Body of pancreas (tissue), 4 donors: ENCODE measurements at regions not wholly inside any gene's neighbourhood (a gene's known extent, or its start where the extent isn't known, plus 50 kb on each side); places are given as distances from the start of the nearest gene placed in this dataset.

Experiments
- ATAC-seq: fragments of 150-250 bp; one replicate; pipeline ENCODE4 v1.9.1; 2016
- DNase-seq, 4 donors: peaks; one replicate each; pipeline ENCODE4 v3.0.0-alpha.2; 2019
- H3K27ac ChIP-seq, 4 donors: fragments of 200-600 bp; sonication (generic); 1 replicate in 3 of 4; 2 replicates in 1 of 4; pipeline versions ENCODE4 v1.5.1 to v1.6.1; 2016 to 2019; ENCODE audit warnings: mild to moderate bottlenecking in 1 of 4, mixed read lengths in 1 of 4, moderate library complexity in 1 of 4
- H3K27me3 ChIP-seq, 2 donors: fragments of 200-600 bp; sonication (generic); one replicate each; pipeline ENCODE4 v1.6.0; 2016; ENCODE audit warnings: mild to moderate bottlenecking in 1 of 2
- H3K36me3 ChIP-seq, 2 donors: fragments of 200-600 bp; sonication (generic); replicated peaks in 1 of 2; 2 replicates each; pipeline ENCODE4 v1.5.1; 2016; ENCODE audit warnings: low read depth in 2 of 2; ENCODE audit not compliant: insufficient read depth in 1 of 2
- H3K4me1 ChIP-seq: fragments of 200-600 bp; sonication (generic); one replicate; pipeline ENCODE4 v1.6.0; 2016
- H3K4me3 ChIP-seq, 2 donors: fragments of 200-600 bp; sonication (generic); 1 replicate in 1 of 2; 2 replicates in 1 of 2; pipeline ENCODE4 v1.5.1; 2016 to 2019
- H3K9me3 ChIP-seq, 3 donors: fragments of 200-600 bp; sonication (generic); 1 replicate in 2 of 3; 2 replicates in 1 of 3; pipeline ENCODE4 v1.5.1; 2016
- CTCF ChIP-seq, 7 experiments: fragments of 450-650 bp in 4 of 7; fragments of 200-600 bp in 3 of 7; sonication (generic) in 3 of 7; IDR thresholded peaks; one replicate each; pipeline ENCODE4 v1.5.1; 2016 to 2019; ENCODE audit warnings: antibody characterized with exemption in 7 of 7
- POLR2A ChIP-seq, 3 donors: fragments of 450-650 bp; IDR thresholded peaks; one replicate each; pipeline ENCODE4 v1.6.1; 2016; ENCODE audit warnings: antibody characterized with exemption in 3 of 3, mild to moderate bottlenecking in 2 of 3
- WGBS, 2 donors: methylation state at CpG; one replicate each; pipeline ENCODE4 v1.1.5; 2017; 5-methylcytosine and 5-hydroxymethylcytosine counted together
- intact Hi-C: fragments of 100-400 bp; cut with DNase I; formaldehyde crosslinking; loops from one replicate; pipeline ENCODE4 v1.15.1; 2023

- no peak overlapping the region for H3K4me3 ChIP-seq
- no peaks in the 10 kb centered on the region for H3K4me1 ChIP-seq
- 51 to 61% methylated on average over 2 of the region's 2 CpGs for WGBS, 2 donors
- TF ChIP-seq CTCF (IDR thresholded peaks at IDR 0.05) (no peak), POLR2A (IDR thresholded peaks at IDR 0.05) (no peak)
- H3K36me3 ChIP-seq, result no peaks in the 10 kb centered on the region
- H3K9me3 ChIP-seq, result no peaks in the 10 kb centered on the region
- peaks cover 0 to 8% of the 10 kb centered on the region in 2 donors for H3K27me3 ChIP-seq
- intact Hi-C loops, result no loop called here
- DNase-seq (no peak), ATAC-seq (no peak)
- H3K27ac ChIP-seq, result no peak overlapping the region
These were observed 349.3 kb upstream of the PLXNA2 start for GRCh38 chr1:208593306-208594006.

- ATAC-seq, result no peak
- no peaks in the 10 kb centered on the region for H3K9me3 ChIP-seq
These were observed 351.1 kb upstream of the PLXNA2 start for GRCh38 chr1:208595236-208595635.

DNA sequence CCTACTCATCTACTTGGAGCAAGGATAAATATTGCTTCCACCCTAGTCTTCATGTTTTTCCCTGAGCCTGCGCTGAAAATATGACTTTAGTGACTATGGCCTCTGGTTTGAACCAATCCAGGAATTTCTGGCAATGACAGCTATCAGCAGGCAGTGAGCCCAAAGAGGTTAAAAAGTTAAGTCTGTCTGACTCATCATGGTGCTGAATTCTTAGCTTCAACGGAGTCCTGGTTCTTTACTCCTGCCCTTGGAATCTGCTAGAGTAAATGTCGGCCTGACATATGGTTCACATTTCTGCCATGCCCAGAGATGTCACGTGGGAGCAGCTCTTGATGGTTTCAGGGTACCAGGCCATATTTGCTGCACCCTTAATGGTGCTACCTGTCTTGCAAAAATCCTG is 351.6 kb upstream of the PLXNA2 start:
- Histone ChIP-seq H3K27me3 (peaks cover 0 to 8% of the 10 kb centered on the region in 2 donors), H3K9me3 (no peaks in the 10 kb centered on the region), H3K4me3 (no peak overlapping the region), H3K27ac (no peak overlapping the region), H3K4me1 (no peaks in the 10 kb centered on the region), H3K36me3 (no peaks in the 10 kb centered on the region)
- no peak for DNase-seq
- intact Hi-C loops, result no loop called here
- WGBS, 2 donors, result 63 to 75% methylated on average over 4 of the region's 4 CpGs
- TF ChIP-seq CTCF (IDR thresholded peaks at IDR 0.05) (no peak), POLR2A (IDR thresholded peaks at IDR 0.05) (no peak)
- no peak for ATAC-seq

More at GRCh38 chr1:208595236-208595635, 351.1 kb upstream of the PLXNA2 start:
- H3K27me3 ChIP-seq, result peaks cover 0 to 8% of the 10 kb centered on the region in 2 donors
- no peak for DNase-seq
- H3K4me1 ChIP-seq, result no peaks in the 10 kb centered on the region
- WGBS, 2 donors, result 47 to 58% methylated on average over 3 of the region's 3 CpGs
- no peaks in the 10 kb centered on the region for H3K36me3 ChIP-seq
- no peak for TF ChIP-seq POLR2A (IDR thresholded peaks at IDR 0.05)
- no peak for TF ChIP-seq CTCF (IDR thresholded peaks at IDR 0.05)
- no peak overlapping the region for H3K4me3 ChIP-seq
- intact Hi-C loops, result no loop called here
- H3K27ac ChIP-seq, result no peak overlapping the region

DNA sequence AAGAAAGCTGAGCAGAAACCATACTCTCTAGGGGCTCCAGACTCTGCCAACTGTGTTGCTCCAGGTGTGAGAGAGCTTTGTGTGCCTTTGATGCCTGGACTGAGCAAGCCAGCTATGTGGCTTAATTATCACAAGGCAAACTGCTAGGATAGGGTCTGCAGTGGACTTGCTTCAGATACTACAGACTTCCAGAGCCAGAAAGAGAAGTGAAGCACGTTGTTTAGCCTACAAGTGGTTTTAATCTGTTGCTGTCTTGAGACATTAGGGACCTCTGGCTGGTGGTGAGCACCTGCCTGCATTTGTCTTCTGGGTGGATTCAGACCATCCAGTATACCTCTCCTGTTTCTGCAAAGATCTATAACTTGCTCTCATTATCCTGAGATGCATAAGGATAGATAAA is 353.4 kb upstream of the PLXNA2 start:
- intact Hi-C loops, result no loop called here
- WGBS, 2 donors, result 30 to 31% methylated on average over 1 of the region's 1 CpG
- H3K27me3 ChIP-seq, result peaks cover 0 to 3% of the 10 kb centered on the region in 2 donors
- H3K9me3 ChIP-seq, result no peaks in the 10 kb centered on the region
- no peaks in the 10 kb centered on the region for H3K36me3 ChIP-seq
- ATAC-seq (no peak), DNase-seq (no peak)
- H3K4me3 ChIP-seq, result no peak overlapping the region
- no peak overlapping the region for H3K27ac ChIP-seq
- H3K4me1 ChIP-seq, result no peaks in the 10 kb centered on the region
- TF ChIP-seq CTCF (IDR thresholded peaks at IDR 0.05), result no peak
- TF ChIP-seq POLR2A (IDR thresholded peaks at IDR 0.05), result no peak

DNA sequence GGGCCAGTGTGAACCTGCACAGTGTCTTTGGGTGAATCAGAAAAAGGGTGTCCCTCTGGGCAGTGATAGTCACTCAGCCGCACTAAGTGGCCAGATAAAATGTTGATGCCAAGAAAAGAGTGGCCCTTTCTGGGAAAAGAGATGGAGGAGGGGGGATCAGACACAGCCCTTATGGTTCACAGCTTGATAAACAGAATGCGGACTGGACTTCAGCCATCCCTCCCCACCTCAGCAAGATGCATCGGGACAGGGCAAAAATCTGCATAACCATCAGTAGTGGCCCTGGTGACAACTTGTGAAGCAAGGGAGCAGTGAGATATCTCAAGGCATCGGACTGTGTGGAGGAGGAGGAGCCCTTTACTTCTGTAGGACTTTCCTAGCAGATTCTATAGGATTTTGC is 353.8 kb upstream of the PLXNA2 start:
- DNase-seq (no peak), ATAC-seq (no peak)
- Histone ChIP-seq H3K27me3 (no peaks in the 10 kb centered on the region), H3K4me3 (no peak overlapping the region), H3K4me1 (no peaks in the 10 kb centered on the region), H3K9me3 (no peaks in the 10 kb centered on the region), H3K36me3 (no peaks in the 10 kb centered on the region), H3K27ac (no peak overlapping the region)
- TF ChIP-seq POLR2A (IDR thresholded peaks at IDR 0.05) (no peak), CTCF (IDR thresholded peaks at IDR 0.05) (no peak)
- intact Hi-C loops, result no loop called here
- 65 to 72% methylated on average over 4 of the region's 4 CpGs for WGBS, 2 donors
